Urinary bladder (tissue), 3 donors: ENCODE measurements at regions not wholly inside any gene's neighbourhood (a gene's known extent, or its start where the extent isn't known, plus 50 kb on each side); places are given as distances from the start of the nearest gene placed in this dataset.

ENCODE experiments used
- DNase-seq: peaks from one replicate; pipeline ENCODE4 v3.0.0-alpha.2; 2015; ENCODE audit errors: extremely low spot score
- H3K27ac ChIP-seq: one replicate; pipeline ENCODE4 v1.5.1; 2013; ENCODE audit warnings: low read depth, mild to moderate bottlenecking, moderate library complexity
- H3K36me3 ChIP-seq: one replicate; pipeline ENCODE4 v1.6.1; 2013; ENCODE audit warnings: mild to moderate bottlenecking, moderate library complexity; ENCODE audit not compliant: insufficient read depth
- H3K4me1 ChIP-seq: one replicate; pipeline ENCODE4 v1.6.1; 2013; ENCODE audit warnings: mild to moderate bottlenecking, moderate library complexity; ENCODE audit not compliant: insufficient read depth
- H3K4me3 ChIP-seq: one replicate; pipeline ENCODE4 v1.5.1; 2013; ENCODE audit warnings: low read depth, low read length
- WGBS: extraction: QIAGEN DNeasy Blood & Tissue Kit; methylation state at CpG from one replicate; pipeline ENCODE4 v1.1.7; 2013; 5-methylcytosine and 5-hydroxymethylcytosine counted together
- donor health status: healthy with polysubstance abuse.
- donor health status: healthy.

DNA sequence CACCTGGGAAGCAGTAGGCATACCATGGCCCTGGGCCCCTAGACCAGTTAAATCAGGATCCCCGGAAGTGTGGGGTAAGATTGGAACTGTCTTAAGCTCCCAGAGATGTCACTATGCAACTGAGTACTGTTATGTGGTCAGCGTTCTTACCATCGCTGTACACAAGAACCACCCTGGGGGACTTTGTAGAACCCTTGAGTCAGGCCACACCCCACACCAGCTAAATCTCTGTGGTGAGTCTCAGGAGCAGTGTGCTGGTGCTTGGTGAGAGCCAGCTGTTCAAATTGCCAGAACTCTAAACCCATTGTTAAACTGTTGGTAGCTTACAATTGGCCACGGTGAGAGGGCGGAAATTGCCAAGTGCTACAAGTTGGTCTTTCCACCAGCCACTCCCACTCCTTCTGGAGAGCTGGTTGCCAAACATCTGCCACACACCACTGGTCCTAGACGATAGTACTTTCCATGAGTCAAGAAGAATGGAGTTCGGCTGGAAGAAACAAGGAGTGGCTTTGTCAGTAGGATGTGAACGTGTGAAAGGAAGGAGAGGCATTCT, 80.5 kb upstream of the SYNDIG1 start:
- Histone ChIP-seq H3K4me1 (no peaks in the 10 kb centered on the region), H3K36me3 (no peaks in the 10 kb centered on the region), H3K27ac (no peak overlapping the region), H3K4me3 (no peak overlapping the region)
- no peak for DNase-seq
- 76% methylated on average over 8 of the region's 8 CpGs for WGBS

GRCh38 chr20:24385547-24385946, 83.9 kb upstream of the SYNDIG1 start:
- WGBS = 92% methylated on average over 5 of the region's 5 CpGs
- H3K27ac ChIP-seq = no peak overlapping the region
- H3K36me3 ChIP-seq = no peaks in the 10 kb centered on the region
- DNase-seq = no peak
- no peaks in the 10 kb centered on the region for H3K4me1 ChIP-seq
- no peak overlapping the region for H3K4me3 ChIP-seq

DNA sequence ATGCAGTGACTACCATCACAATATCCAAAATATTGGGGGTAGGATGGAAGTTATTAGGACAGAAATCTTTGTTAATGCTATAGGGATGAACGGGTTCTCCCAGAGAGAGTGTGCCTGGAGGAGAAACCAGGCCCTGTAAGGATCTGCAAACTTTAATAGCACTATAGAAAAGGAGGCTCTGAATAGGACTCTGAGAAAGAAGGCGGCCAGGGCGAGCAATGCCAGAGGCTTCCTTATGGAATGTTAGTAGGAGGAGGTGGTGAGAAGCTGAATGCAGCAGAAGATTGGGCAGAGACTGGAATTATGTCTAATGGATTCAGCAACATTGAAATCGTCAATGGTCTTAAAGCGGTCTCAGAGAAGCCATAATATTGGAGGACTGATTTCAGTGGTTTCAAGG, 84.6 kb upstream of the SYNDIG1 start:
- DNase-seq = no peak
- 84% methylated on average over 5 of the region's 5 CpGs for WGBS
- Histone ChIP-seq H3K4me1 (no peaks in the 10 kb centered on the region), H3K4me3 (no peak overlapping the region), H3K27ac (no peak overlapping the region), H3K36me3 (no peaks in the 10 kb centered on the region)

DNA sequence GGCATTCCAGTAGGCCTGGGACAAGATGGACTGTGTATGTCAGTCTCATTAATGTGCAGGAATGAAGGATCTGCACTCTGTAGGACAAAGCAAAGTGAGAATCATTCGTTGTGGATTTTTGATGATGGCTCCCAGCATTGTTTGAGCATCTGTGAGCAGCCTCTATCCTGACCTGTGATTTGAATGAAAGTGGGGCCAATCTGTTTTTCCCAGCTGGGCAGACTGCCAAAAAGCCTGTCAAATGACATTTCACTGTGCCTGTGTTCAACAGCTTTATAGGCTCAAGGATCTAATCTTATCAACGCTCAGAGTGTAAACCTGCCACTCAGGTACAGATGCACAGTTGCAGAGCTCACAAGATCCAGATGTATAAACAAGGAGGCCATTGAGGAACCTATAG, 86.7 kb upstream of the SYNDIG1 start:
- H3K27ac ChIP-seq = no peak overlapping the region
- 19% methylated on average over 2 of the region's 2 CpGs for WGBS
- DNase-seq = peak; percentile 62
- H3K4me1 ChIP-seq = no peaks in the 10 kb centered on the region
- H3K4me3 ChIP-seq = no peak overlapping the region
- H3K36me3 ChIP-seq = no peaks in the 10 kb centered on the region

- Histone ChIP-seq H3K27ac (no peak overlapping the region), H3K4me3 (no peak overlapping the region), H3K36me3 (no peaks in the 10 kb centered on the region), H3K4me1 (no peaks in the 10 kb centered on the region)
- WGBS = 21% methylated on average over 7 of the region's 7 CpGs
- no peak for DNase-seq
Observed at GRCh38 chr20:24382331-24382730, 87.1 kb upstream of the SYNDIG1 start.

DNA sequence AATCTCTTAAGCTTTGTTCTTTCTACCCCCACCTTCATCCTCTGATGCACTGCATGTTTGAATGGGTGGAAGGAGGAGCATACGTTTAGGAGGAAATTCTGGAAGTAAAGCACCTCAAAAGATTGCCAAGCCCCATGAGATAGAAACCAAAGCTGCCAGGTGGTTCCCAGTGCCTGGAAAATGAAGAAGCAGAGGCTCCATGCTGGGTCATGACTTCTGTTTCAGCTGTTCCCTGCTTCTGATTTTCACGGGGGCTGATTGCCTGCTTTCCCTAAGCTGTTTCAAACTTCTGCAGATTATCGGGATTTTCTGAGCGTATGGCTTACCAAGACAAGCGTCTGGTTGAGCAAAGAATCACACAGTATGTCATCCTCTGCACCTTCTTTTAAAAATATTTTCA, 87.5 kb upstream of the SYNDIG1 start:
- 50% methylated on average over 5 of the region's 5 CpGs for WGBS
- H3K4me3 ChIP-seq = no peak overlapping the region
- H3K4me1 ChIP-seq = no peaks in the 10 kb centered on the region
- H3K27ac ChIP-seq = no peak overlapping the region
- no peak for DNase-seq
- H3K36me3 ChIP-seq = no peaks in the 10 kb centered on the region

GRCh38 chr20:24379484-24379927, 89.9 kb upstream of the SYNDIG1 start:
- H3K4me3 ChIP-seq = no peak overlapping the region
- 11% methylated on average over 4 of the region's 4 CpGs for WGBS
- no peak overlapping the region for H3K27ac ChIP-seq
- no peaks in the 10 kb centered on the region for H3K36me3 ChIP-seq
- no peaks in the 10 kb centered on the region for H3K4me1 ChIP-seq
- no peak for DNase-seq

DNA sequence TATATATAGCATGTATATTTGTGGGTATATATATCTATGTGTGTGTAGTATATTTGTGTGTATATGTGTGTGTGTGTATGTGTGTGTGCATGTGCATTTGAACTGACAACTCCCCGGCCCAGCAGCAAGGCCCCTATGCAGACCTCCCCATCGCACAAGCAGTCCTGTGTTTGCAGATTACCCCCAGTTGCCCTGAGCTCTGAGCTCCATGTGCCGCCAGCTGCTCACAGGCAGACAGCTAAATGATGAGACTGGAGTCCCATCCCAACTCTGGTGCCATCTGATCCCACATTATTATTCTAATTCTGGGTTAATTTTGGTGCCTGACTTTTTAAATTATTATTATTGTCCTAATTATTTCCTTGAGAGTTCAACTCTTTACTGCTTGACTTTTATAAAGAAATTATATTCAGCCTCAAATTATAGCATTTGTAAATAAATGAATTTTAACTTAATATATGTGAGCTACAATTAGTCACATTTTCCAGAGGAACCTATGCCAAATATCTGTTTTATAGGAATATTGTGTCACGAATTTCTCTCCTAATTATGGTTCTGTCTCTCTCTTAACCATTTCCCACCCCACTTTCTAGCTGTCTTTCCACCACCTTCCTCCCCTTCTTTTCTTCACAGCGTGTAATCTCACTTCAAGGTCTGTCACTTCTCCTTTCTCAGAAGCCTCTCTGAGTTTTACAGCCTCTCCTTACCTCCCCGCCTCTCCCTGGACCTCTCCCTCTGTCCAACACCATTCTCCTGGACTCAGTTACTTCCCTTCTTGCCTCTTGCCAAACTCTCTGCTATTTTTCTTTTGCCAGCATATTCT, 90.6 kb upstream of the SYNDIG1 start:
- H3K27ac ChIP-seq = no peak overlapping the region
- H3K4me1 ChIP-seq = no peaks in the 10 kb centered on the region
- WGBS = 51% methylated on average over 6 of the region's 6 CpGs
- no peak overlapping the region for H3K4me3 ChIP-seq
- no peaks in the 10 kb centered on the region for H3K36me3 ChIP-seq
- DNase-seq = no peak

DNA sequence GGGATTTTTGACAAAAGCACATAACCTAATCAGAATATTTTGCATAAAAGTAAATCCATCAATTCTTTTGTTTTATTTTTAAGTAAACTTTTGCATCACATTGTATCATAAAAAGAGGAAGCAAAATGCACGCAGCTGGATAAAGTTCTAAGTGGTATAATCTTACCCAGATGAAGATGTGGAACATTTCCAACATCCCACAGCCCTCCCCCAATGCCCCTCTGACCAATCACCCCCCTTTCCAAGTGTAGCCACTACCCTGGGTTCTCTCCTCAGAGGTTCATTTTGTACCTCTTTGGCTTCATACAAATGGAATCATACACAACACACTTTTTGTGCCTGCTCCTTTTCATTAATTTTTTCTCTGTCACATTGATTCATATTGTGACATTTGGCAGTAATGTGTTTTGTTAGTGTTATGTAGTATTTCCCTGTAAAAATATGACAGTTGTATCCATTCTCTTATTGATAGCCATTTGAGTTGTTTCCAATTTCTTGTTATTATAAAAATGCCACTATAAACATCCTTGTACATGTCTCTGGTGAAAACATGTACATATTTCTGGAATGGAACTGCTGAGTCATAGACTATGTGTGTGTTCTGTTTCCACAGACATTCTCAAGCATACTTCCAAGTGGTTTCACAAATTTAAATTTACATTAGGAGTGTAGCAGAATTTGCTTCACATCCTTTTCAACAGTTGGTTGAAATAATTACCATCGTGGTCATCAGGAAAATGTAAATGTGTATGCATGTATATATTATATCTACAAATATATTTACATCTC, 92.9 kb upstream of the SYNDIG1 start:
- Histone ChIP-seq H3K36me3 (no peaks in the 10 kb centered on the region), H3K27ac (no peak overlapping the region), H3K4me3 (no peak overlapping the region), H3K4me1 (no peaks in the 10 kb centered on the region)
- WGBS = 30% methylated on average over 2 of the region's 2 CpGs
- DNase-seq = no peak

GRCh38 chr20:24373372-24373771, 96.1 kb upstream of the SYNDIG1 start:
- WGBS = 89% methylated on average over 3 of the region's 3 CpGs
- Histone ChIP-seq H3K4me1 (no peaks in the 10 kb centered on the region), H3K4me3 (no peak overlapping the region), H3K27ac (no peak overlapping the region), H3K36me3 (no peaks in the 10 kb centered on the region)
- no peak for DNase-seq

GRCh38 chr20:24370911-24371695, 98.3 kb upstream of the SYNDIG1 start:
- H3K27ac ChIP-seq = no peak overlapping the region
- WGBS = 90% methylated on average over 7 of the region's 7 CpGs
- H3K4me1 ChIP-seq = no peaks in the 10 kb centered on the region

GRCh38 chr20:24370249-24370648, 99.2 kb upstream of the SYNDIG1 start:
- H3K27ac ChIP-seq = no peak overlapping the region
- H3K36me3 ChIP-seq = no peaks in the 10 kb centered on the region
- no peak for DNase-seq
- 91% methylated on average over 6 of the region's 6 CpGs for WGBS
- H3K4me3 ChIP-seq = no peak overlapping the region
- no peaks in the 10 kb centered on the region for H3K4me1 ChIP-seq

More at GRCh38 chr20:24370911-24371695, 98.3 kb upstream of the SYNDIG1 start:
- no peak overlapping the region for H3K4me3 ChIP-seq
- DNase-seq = no peak
- H3K36me3 ChIP-seq = no peaks in the 10 kb centered on the region

DNA sequence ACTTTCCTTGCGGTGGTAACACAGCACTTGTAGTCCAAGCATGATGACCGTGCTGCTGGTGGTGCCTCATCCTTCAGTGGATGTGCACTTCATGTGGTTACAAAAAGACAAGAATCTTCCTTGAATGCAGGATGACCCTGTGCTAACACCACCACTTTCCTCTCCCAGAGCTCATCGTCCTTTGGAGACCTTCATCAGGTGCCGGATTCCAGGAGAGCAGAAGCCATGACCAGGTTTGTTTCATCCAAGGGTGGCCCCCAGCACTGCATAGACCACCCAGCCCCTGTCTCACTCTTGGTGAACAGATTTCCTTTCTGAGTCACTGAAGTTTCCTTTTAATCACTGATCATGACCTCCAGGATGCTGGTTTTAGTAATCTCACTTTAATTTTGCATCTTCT, 101.2 kb upstream of the SYNDIG1 start:
- WGBS = 89% methylated on average over 4 of the region's 4 CpGs
- Histone ChIP-seq H3K4me1 (no peaks in the 10 kb centered on the region), H3K36me3 (no peaks in the 10 kb centered on the region), H3K27ac (no peak overlapping the region), H3K4me3 (no peak overlapping the region)
- DNase-seq = no peak
